RWPE1 (cell line): ENCODE measurements at regions not wholly inside any gene's neighbourhood (a gene's known extent, or its start where the extent isn't known, plus 50 kb on each side); places are given as distances from the start of the nearest gene placed in this dataset.
"Not testable (repeated sequence)": the region's sequence is repeated elsewhere in the genome, so short reads cannot be mapped to it uniquely, and the experiment has no call there.

Experiments used
- CTCF ChIA-PET: fragments of 350-600 bp; sonication (Branson Sonifier 250); formaldehyde crosslinking; extraction: SDS; loops from one replicate; lab custom pipeline; 2021; lab: Yijun Ruan, JAX
- POLR2A ChIA-PET: fragments of 400-600 bp; formaldehyde crosslinking; extraction: SDS; loops from one replicate; lab custom pipeline; 2020; ENCODE audit warnings: antibody characterized with exemption; ENCODE audit not compliant: low non-redundant PET; lab: Yijun Ruan, JAX
- DNase-seq: peaks from one replicate; pipeline ENCODE4 v3.0.0; 2012; ENCODE audit warnings: low spot score
- H3K27ac ChIP-seq: fragments of 450-650 bp; 2 replicates; pipeline ENCODE4 v1.5.1; 2017
- CTCF ChIP-seq: fragments of 450-650 bp; conservative IDR thresholded peaks from 2 replicates; pipeline ENCODE4 v1.5.1; 2017; ENCODE audit warnings: low read depth, mild to moderate bottlenecking

DNA sequence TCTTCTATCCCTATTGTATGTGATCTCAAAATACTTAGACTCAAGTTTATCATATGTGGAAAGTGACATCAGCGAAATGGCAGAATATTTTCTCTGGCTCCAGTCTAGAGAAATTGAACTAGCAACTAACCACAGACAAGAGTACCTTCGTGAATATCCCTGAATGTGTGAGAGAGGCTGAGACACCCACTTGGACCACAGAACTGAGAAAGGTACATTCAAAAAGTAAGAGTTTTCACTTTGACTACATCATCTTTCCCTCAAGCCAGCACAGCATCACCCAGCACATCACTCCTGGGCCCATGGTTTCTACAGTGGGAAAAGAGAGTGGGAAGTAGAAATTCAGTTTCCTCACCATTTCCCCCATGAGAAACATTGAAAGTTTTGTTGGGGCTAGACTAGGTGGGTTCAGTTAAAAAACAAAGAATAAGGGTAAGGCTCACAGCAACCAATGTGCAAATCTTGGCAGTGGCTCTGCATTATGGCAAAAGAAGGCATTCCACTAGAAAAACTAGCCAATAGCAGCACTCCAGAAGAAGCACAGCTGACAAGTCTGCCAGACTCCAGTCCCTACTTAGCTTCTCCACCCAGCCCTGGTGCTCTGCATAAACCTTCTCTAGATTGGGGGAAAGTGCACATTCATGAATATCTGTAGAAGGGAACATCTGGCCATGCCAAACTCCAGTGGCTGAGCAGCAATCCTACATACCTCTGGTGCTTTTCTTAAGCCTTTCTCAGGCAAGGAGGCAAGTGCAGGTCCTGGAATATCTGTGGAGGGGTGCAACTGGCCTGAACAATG, 225.6 kb upstream of the VLDLR start:
- H3K27ac ChIP-seq = no peak overlapping the region
- CTCF ChIA-PET = no interaction called here
- no peak for TF ChIP-seq CTCF
- no peak for DNase-seq
- POLR2A ChIA-PET = no interaction called here

DNA sequence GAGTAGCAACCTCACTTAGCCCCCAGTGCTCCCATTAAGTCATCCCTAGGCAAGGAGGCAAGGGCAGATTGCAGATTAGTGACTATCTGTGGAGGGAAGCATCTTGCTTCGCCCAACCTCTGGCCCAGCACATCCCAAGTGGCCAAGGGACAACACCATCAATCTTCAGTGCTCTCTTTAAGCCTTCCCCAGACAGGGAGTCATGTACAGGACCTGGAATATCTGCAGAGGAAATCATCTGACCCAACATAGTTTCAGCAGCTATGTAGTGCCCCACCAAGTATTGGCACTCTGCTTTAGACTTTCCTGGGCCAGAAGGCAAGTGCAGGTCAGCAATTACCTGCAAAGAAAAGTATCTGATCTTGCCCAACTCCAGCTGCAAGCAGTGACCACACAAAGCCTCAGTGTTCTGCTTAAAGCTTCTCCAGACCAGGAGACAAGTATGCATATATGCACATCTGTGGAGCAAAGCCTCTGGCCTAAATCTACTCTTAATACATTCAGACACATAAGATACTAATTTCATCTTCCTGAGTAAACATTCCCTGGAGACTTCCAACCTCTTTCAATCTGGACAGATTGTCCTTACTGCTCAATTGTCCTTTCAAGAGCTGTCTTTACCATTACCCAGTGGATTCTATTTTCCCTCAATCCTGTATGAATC, 224.8 kb upstream of the VLDLR start:
- TF ChIP-seq CTCF = no peak
- POLR2A ChIA-PET = no interaction called here
- no peak overlapping the region for H3K27ac ChIP-seq
- DNase-seq = no peak
- CTCF ChIA-PET = interaction anchor here (0.6 kb wide), 1 partner anchor 687 kb away, joined by 3 read pairs; no protein-coding TSS in a partner anchor

DNA sequence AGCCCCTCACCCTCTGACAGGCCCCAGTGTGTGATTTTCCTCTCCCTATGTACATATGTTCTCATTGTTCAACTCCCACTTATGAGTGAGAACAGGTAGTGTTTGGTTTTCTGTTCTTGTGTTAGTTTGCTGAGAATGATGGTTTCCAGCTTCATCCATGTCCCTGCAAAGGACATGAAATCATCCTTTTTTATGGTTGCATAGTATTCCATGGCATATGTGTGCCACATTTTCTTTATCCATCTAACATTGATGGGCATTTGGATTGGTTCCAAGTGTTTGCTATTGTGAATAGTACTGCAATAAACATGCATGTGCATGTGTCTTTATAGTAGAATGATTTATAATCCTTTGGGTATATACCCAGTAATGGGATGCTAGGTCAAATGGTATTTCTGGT, 223.7 kb upstream of the VLDLR start:
- H3K27ac ChIP-seq, CTCF ChIA-PET, DNase-seq, POLR2A ChIA-PET: not testable (repeated sequence)

DNA sequence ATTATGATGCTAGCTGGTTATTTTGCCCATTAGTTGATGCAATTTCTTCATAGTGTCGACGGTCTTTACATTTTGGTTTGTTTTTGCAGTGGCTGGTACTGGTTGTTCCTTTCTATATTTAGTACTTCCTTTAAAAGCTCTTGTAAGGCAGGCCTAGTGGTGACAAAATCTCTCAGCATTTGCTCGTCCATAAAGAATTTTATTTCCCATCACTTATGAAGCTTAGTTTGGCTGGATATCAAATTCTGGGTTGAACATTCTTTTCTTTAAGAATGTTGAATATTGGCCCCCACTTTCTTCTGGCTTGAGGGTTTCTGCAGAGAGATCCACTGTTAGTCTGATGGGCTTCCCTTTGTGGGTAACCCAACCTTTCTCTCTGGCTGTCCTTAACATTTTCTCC, 219.8 kb upstream of the VLDLR start:
- POLR2A ChIA-PET, CTCF ChIA-PET, DNase-seq, H3K27ac ChIP-seq: not testable (repeated sequence)

- no peak for DNase-seq
- H3K27ac ChIP-seq = no peak overlapping the region
- ChIA-PET POLR2A (no interaction called here), CTCF (no interaction called here)
- no peak for TF ChIP-seq CTCF
Observed at GRCh38 chr9:2403701-2404100, 217.9 kb upstream of the VLDLR start.

DNA sequence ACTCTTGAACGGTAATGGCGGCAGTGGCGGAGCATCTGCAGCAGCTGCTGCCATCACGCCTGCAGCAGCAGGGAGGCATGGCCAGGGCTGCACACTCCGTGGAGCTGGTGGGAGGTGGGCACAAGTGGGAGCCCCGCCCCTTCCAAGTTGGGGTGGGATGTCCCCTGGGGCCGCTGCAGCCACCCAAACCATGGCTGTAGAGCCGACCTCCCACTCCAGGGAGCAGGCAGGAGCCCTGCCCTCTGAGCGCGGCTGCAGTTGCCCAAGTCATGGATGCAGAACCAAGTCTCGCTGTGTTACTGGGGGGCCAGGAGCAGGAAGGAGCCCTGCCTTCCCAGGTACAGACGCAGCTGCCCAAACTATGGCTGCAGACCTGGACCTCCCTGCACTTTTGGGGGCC, 215.3 kb upstream of the VLDLR start:
- no peak for TF ChIP-seq CTCF
- DNase-seq = no peak
- ChIA-PET POLR2A (no interaction called here), CTCF (no interaction called here)
- H3K27ac ChIP-seq = no peak overlapping the region

GRCh38 chr9:2407450-2407849, 214.1 kb upstream of the VLDLR start:
- H3K27ac ChIP-seq = no peak overlapping the region
- no peak for TF ChIP-seq CTCF
- DNase-seq = no peak
- CTCF ChIA-PET = no interaction called here
- POLR2A ChIA-PET = no interaction called here
